Colonic mucosa (tissue), 4 donors: ENCODE measurements at regions not wholly inside any gene's neighbourhood (a gene's known extent, or its start where the extent isn't known, plus 50 kb on each side); places are given as distances from the start of the nearest gene placed in this dataset.

ENCODE experiments used
- DNase-seq: peaks from one replicate; pipeline ENCODE4 v3.0.0-alpha.2; 2020
- H3K27ac ChIP-seq: fragments of 200-600 bp; one replicate; pipeline ENCODE4 v1.8.0; 2021
- H3K27me3 ChIP-seq: fragments of 200-600 bp; one replicate; pipeline ENCODE4 v1.8.0; 2021
- H3K36me3 ChIP-seq: fragments of 200-600 bp; one replicate; pipeline ENCODE4 v1.8.0; 2021
- H3K4me1 ChIP-seq: fragments of 200-600 bp; one replicate; pipeline ENCODE4 v1.8.0; 2021; ENCODE audit warnings: mild to moderate bottlenecking
- H3K4me3 ChIP-seq: fragments of 200-600 bp; one replicate; pipeline ENCODE4 v1.8.0; 2021
- H3K9ac ChIP-seq, 2 donors: one replicate each; pipeline ENCODE4 v1.7.0; 2013; ENCODE audit warnings: control low read depth in 2 of 2, low read depth in 2 of 2, low read length in 2 of 2
- H3K9me3 ChIP-seq: fragments of 200-600 bp; one replicate; pipeline ENCODE4 v1.8.0; 2021
- intact Hi-C: fragments of 100-400 bp; cut with DNase I; formaldehyde crosslinking; loops from one replicate; pipeline ENCODE4 v1.14.1; 2022
- TF ChIP-seq, protein P1 (sequence below): fragments of 200-600 bp; IDR thresholded peaks from one replicate; pipeline ENCODE4 v1.8.0; 2022; ENCODE audit warnings: antibody characterized with exemption, mild to moderate bottlenecking
- donor health status: healthy.
- donor health status: DM: no; HTN: no; CAD: no.
- donor health status: DM: no; HTN: no; CAD: no.

DNA sequence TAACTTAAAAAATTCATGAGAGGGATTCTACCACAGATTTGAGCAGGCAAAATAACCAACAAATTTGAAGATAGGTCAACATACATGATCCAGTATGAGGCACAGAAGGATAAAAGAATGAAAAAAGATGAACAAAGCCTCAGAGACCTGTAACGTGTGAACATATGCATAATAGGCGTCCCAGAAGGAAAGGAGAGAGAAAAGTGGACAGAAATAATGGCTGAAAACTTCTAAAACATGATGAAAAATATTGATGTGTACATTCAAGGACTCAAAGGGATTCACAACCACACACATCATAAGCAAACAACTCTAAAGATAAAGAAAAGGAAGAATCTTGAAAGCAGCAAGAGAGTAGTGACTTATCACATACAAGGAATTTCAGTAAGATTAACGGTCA lies 100.1 kb upstream of the PARD3B start:
- intact Hi-C loops, result no loop called here
- H3K4me1 ChIP-seq, result no peaks in the 10 kb centered on the region
- TF ChIP-seq, protein P1, sequence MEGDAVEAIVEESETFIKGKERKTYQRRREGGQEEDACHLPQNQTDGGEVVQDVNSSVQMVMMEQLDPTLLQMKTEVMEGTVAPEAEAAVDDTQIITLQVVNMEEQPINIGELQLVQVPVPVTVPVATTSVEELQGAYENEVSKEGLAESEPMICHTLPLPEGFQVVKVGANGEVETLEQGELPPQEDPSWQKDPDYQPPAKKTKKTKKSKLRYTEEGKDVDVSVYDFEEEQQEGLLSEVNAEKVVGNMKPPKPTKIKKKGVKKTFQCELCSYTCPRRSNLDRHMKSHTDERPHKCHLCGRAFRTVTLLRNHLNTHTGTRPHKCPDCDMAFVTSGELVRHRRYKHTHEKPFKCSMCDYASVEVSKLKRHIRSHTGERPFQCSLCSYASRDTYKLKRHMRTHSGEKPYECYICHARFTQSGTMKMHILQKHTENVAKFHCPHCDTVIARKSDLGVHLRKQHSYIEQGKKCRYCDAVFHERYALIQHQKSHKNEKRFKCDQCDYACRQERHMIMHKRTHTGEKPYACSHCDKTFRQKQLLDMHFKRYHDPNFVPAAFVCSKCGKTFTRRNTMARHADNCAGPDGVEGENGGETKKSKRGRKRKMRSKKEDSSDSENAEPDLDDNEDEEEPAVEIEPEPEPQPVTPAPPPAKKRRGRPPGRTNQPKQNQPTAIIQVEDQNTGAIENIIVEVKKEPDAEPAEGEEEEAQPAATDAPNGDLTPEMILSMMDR, result no peak
- no peaks in the 10 kb centered on the region for H3K9me3 ChIP-seq
- H3K27ac ChIP-seq, result no peak overlapping the region
- no peak for DNase-seq
- no peaks in the 10 kb centered on the region for H3K36me3 ChIP-seq
- H3K4me3 ChIP-seq, result no peak overlapping the region
- no peak overlapping the region for H3K9ac ChIP-seq
- no peaks in the 10 kb centered on the region for H3K27me3 ChIP-seq

DNA sequence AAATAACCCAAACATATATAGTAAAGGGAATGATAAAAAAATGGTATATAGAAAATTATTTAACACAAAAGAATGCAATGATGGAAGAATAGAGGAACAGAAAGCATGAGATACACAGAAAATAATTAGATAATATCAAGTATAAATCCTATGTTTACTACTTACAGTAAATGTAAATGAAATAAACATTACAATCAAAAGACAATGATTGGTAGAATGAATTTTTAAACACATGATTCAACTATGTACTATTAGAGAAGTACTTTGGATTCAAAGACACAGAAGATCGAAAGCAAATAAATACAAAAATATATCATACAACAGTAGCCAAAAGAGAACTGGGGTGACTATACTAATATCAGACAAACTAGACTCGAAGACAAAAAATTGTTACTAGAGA lies 97.6 kb upstream of the PARD3B start:
- Histone ChIP-seq H3K4me3 (no peak overlapping the region), H3K27ac (no peak overlapping the region), H3K9ac (no peak overlapping the region), H3K36me3 (no peaks in the 10 kb centered on the region), H3K4me1 (no peaks in the 10 kb centered on the region), H3K27me3 (no peaks in the 10 kb centered on the region), H3K9me3 (no peaks in the 10 kb centered on the region)
- DNase-seq, result no peak
- TF ChIP-seq, protein P1, result no peak
- intact Hi-C loops, result no loop called here

DNA sequence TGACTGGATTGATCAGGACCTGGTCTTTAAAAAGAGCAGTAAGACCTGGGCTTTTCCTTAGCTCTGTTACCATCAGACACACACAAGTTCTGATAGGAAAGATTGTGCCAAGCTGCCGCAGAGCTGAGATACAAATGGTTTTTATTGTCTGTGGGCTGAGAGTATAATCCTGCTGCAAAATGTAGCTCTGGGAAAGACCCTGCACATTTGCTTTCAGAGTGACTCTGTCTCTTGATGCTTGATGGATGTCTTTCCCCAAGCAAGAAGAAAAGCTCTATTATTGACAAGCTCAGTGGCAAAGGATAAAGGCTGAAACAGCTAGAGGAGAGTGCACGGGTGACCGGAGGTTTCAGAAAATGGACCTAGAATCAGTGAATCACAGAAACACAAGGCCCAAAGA lies 95.3 kb upstream of the PARD3B start:
- TF ChIP-seq, protein P1, result no peak

DNA sequence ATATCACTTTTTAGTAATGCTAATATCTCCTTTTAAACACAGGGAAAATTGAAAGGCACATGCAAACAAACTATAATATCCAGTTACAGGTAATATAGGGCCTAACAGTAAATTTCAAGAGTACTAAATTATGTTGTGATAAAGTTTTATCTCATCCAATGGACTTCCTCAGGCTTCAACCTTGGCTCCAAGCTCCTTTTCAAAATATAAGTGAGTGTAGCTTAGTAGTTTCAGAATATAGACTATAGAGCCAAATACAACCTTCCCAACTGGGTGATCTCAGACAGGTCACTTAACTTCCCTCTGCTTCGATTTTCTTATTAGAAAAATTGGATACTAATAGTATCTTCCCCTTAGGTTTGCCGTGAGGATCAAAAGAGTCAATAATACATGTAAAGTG lies 93.5 kb upstream of the PARD3B start:
- no peak for DNase-seq
- no peak overlapping the region for H3K9ac ChIP-seq
- intact Hi-C loops, result no loop called here

More for the DNA sequence above, 95.3 kb upstream of the PARD3B start:
- no peak overlapping the region for H3K27ac ChIP-seq
- H3K27me3 ChIP-seq, result no peaks in the 10 kb centered on the region
- H3K9ac ChIP-seq, result no peak overlapping the region
- no peaks in the 10 kb centered on the region for H3K9me3 ChIP-seq
- DNase-seq, result no peak
- no peaks in the 10 kb centered on the region for H3K4me1 ChIP-seq
- no peaks in the 10 kb centered on the region for H3K36me3 ChIP-seq
- no peak overlapping the region for H3K4me3 ChIP-seq
- intact Hi-C loops, result no loop called here

DNA sequence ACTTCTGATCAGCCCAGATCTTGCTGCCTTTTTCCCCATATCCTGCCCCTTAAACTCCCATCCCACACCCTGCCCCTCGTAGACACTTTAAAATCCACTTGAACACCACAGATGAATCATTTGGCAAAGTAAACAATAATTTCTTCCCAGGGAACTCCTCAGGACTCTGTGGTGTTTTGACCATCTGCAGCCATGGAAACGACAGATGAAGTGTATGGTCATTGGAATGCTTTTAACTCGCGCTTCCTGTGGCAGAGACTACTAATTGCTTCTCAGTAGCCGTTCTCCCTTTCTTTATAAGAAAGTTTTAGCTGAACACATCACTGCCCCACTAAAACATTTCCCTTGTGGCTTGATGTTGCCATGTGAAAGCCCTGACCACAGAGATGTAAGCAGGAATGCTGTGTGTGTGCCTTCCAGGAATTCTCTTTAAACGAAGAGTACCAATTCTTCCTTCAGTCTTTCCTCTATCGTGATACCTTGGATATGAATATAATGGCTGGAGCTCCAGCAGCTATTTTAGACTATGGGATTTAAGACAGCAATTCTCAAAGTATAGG lies 92.7 kb upstream of the PARD3B start:
- Histone ChIP-seq H3K27ac (peak overlapping the region; percentile 30), H3K9ac (no peak overlapping the region), H3K9me3 (no peaks in the 10 kb centered on the region), H3K4me1 (no peaks in the 10 kb centered on the region), H3K36me3 (no peaks in the 10 kb centered on the region), H3K4me3 (no peak overlapping the region), H3K27me3 (no peaks in the 10 kb centered on the region)
- peak; percentile 47 for DNase-seq
- TF ChIP-seq, protein P1, result no peak
- intact Hi-C loops, result no loop called here

More for the DNA sequence above, 93.5 kb upstream of the PARD3B start:
- H3K27ac ChIP-seq, result peak overlapping the region; percentile 30
- no peaks in the 10 kb centered on the region for H3K9me3 ChIP-seq
- no peaks in the 10 kb centered on the region for H3K4me1 ChIP-seq
- no peaks in the 10 kb centered on the region for H3K36me3 ChIP-seq
- H3K4me3 ChIP-seq, result no peak overlapping the region
- H3K27me3 ChIP-seq, result no peaks in the 10 kb centered on the region
- TF ChIP-seq, protein P1, result no peak
